ENCODE measurements at regions not wholly inside any gene's neighbourhood (a gene's known extent, or its start where the extent isn't known, plus 50 kb on each side); places are given as distances from the start of the nearest gene placed in this dataset.

GRCh38 chr14:97827746-97828145 lies 1030.6 kb downstream of the VRK1 start:
- DNase-seq, result no peak

DNA sequence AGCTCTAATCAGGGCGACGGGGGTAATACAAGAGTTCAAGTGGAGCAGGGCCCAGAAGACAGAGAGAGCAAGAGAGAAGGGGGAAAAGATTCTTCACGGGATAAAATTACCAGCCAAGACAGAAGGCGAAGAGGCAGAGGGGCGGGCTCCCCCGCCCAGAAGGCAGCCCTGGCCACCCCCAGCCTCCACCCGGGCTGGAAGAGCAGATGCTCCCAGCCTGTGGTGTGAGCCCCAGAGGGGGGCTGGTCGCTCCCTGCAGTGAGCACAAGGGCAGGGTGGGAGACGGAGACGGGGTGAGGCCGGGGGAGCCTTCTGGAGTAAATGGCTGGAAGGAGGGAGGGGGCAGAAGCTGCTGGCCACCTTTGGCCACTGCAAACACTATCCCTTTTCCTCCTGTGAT lies 1035.6 kb downstream of the VRK1 start:
- DNase-seq, result no peak

GRCh38 chr14:97838986-97839385 lies 1041.8 kb downstream of the VRK1 start:
- no peak for DNase-seq

DNA sequence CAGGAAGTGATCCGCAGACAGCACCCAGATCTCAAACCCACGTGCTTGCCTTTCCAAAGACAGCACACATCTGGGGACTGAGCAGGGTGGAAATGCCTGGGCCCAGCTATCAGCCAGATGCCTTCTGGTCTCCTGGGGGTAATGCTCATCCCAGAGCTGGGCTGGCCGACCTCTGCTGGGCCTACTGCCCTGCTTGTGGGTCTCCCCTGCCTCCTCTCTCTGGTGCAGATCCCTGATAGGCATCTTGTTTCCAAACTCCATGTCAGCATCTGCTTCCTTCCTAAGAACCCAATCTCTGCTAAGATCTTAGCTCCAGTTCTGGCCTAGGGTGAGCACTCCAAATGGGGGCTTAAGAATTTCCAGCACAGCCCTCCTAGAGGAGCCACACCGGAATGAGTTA lies 1043.0 kb downstream of the VRK1 start:
- DNase-seq, result no peak

GRCh38 chr14:97841762-97842161 lies 1044.6 kb downstream of the VRK1 start:
- DNase-seq, result no peak

DNA sequence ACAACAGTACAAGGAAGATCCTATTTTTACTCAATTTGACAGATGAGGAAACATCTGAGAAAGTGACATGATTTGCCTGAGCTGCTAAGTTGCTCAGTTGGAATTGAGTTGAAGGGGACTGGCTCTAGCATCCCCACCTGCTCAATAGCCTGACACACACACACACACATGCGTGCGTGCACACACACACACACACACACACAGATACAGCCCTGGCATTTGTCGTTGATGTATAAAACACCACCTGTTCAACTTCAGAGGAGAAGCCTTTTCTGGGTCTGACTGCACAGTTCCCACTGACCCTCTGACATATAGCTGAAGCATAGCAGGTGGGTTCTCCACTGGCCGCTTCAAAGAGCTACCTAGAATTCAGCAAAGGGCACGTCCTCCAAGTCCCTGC lies 1045.9 kb downstream of the VRK1 start:
- DNase-seq, result no peak

GRCh38 chr14:97844042-97844441 lies 1046.9 kb downstream of the VRK1 start:
- no peak for DNase-seq

DNA sequence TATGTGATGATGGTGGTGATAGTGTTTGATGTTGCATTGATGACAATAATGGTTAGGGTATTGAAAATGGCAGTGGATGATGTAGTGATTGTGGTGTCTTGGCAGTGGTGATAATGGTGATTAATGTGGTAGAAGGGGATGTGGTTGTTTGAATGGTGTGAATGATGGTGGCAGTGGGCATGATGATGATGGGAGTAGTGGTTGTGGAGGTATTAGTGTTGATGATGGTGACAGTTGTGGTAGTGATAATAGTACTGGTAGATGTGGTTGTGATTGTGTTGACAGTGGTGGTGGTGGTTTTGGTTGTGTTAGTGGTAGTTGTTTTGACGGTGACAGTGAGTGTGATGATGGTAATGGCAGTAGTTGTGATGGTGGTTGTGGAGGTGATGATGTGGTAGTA lies 1049.0 kb downstream of the VRK1 start:
- DNase-seq, result no peak

DNA sequence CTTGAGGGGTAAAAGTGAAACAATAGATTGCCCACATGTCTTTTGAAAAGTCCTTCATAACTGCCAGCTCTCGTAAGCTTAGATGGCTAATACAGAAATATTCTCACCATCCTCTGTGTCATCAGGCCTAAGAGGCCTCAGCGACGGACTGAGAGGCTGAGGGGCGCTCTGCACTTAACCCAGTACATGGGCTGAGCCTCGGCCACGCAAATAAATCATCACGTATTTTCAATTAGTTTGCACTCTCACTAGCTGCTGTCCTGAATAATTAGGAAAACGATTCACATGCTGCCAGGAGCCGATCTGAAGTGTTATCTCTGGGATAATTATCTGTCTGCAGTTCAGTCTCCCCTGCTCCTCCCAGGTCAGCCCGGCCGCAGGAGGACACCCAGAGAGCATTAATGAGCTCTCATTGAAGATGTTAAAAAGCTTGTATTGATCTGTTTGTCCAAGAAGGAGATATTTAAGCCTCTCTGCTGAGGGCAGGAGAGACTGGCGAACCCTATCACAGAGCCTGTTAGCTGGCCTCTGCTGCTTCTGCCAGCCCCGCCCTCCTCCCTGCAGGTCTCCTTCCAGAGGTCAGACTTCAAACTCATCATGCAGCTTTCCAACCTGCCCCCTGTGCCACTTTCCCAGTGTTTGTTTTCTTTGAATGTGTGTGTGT lies 1051.3 kb downstream of the VRK1 start:
- no peak for DNase-seq

- no peak for DNase-seq
Measured at GRCh38 chr14:97850466-97850865, 1053.3 kb downstream of the VRK1 start.

DNA sequence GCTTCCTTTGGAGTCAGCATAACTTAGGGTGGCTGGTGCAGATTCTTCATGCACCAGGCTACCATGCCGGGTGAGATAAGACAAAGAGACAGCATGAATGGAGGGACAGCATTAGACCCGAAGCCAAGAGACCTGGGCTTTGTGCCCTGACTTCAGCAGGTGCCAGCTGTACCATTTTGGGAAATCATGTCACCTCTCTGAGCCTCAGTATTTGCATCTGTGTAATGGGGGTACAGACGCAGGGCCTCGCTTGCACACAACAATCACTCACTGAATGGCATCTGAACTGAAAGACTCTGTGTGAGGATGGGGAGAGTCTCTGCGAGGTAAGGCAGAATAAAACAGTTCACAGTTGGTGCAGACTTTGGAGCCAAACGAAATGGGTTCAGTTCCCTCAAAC lies 1053.7 kb downstream of the VRK1 start:
- DNase-seq, result no peak

DNA sequence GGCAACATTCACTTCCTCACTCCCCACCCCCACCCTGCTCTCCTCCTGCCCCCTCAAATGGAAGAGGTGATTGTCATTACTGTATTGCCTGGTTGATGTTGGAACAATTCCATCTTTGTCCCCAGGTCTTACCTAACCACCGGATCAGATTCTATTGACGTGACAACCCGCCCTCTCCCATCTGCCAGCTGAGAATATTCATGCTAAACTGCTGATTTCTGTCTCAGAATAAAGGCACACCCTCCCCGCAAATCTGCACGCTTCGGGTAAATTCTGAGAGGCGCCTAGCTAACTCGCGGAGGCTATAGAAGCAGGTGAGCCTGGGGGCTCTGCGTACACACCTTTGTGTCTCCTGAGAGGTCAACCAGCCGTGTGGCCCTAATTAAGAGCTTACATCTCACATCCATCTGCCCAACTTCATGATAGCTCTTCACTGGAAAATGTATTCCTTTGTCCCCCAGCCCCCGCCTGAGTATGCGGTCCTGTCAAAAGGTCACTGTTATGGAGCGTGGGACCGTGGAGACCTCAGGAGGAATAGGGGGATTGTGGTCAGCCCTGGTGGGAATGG lies 1054.3 kb downstream of the VRK1 start:
- DNase-seq, result no peak

- no peak for DNase-seq
Measured at GRCh38 chr14:97854918-97855317, 1057.7 kb downstream of the VRK1 start.

DNA sequence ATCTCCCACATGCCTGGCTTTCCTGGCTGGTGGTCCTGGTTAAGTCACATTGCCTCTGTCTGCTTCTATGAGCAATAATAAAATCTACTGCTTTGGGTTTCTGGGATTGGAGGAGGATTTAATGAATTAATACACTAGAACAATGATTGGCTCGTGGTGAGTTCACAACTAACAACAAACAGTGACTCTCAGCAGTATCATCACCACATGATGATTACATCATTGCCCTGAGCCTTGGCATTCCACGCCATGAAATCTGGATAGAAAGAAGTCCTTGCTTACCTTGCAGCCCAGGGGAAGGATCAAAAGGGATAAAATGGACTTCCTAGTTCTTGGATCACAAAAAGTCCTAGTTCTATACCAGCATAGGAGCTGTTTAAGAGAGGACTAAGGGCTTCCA lies 1069.0 kb downstream of the VRK1 start:
- DNase-seq, result no peak

DNA sequence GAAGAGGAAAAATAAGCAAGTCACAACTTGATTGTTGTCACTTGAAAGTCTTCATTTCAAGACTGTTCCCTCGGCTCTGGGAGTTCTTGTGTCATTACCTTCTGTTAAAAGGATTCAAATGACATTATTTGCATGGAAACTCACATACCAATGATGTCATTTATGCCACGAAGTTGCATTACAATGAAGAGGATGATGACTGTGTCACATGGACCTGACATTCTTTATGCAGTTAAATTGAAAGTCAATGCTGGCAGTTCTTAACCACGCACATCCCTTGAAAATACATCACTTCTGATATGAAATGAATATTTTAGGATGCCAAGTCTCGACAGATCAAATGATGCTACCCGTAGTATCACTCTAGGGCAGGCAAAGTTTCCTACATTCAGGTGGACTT lies 1069.5 kb downstream of the VRK1 start:
- DNase-seq, result no peak

DNA sequence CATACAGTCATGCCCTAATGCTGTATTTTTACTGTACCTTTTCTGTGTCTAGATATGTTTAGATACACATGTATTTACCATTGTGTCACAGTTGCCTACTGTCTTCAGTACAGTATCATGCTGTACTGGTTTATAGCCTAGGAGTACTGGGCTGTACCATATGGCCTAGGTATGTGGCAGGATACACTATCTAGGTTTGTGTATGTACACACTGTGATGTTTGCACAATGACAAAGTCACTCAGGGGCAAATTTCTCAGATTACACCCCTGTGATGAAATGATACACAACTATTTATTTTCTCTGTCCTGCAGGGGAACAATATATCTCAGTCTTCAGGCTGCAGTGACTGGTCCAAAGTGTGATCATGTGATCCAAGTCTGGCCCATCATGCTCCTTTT lies 1076.1 kb downstream of the VRK1 start:
- DNase-seq, result no peak

DNA sequence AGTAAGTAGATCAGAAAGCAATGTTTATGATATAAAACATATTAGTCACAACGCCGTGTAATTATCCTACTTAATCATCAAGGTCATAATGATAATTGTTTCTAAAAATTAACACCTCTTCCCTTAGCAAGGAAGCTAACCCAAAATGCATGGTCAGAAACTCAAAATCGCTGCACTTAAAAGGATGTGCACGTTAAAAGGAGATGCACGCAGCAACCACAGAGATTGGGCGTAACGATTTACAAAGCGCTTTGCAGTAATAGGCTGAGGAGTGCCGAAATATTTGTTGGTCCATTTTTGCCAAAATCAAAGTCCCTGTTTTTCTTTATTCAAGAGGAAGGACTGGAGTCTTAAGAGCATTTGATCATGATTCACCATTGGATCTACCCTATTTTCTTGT lies 1077.2 kb downstream of the VRK1 start:
- no peak for DNase-seq

GRCh38 chr14:97878206-97878605 lies 1081.0 kb downstream of the VRK1 start:
- no peak for DNase-seq

GRCh38 chr14:97878727-97879126 lies 1081.5 kb downstream of the VRK1 start:
- DNase-seq, result no peak

- DNase-seq, result no peak
Measured at GRCh38 chr14:97887690-97888089, 1090.5 kb downstream of the VRK1 start.

DNA sequence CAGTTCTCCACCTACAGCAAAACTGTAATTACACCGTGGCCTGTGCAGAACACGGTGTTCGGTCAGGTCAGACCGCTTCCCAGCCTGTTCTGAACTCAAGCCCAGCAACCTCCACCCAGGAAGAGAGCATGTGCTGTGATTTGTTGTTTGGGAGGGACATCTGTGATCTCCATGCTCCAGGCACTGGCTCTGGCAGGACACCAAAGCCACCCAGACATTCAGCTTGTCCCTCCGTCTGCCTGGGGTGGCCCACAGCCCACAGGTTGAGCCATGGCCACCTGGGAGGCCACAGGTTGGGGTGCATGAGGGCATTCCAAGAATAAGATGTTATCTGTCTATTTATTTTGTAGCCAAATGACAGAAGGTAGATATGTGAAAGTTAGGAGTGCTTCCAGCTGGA lies 1091.1 kb downstream of the VRK1 start:
- DNase-seq, result no peak

DNA sequence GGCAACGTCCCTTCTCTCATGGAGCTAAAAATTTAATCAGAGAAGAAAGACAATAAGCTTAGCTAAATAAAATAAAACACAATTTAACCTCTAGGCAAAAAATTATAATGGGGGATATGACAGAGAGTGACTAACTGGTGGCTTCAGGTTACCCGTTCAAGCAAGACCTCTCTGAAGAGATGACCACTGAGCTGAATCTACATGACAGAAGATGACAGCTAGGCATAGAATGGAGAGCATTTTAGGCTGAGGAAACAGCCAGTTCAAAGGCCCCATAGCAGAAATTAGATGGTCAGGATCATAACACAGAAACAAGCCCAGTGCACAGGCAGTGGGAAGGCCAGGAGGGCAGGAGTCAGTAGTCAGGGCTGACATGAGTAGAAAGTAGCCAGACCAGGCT lies 1094.3 kb downstream of the VRK1 start:
- no peak for DNase-seq

GRCh38 chr14:97894552-97894951 lies 1097.4 kb downstream of the VRK1 start:
- DNase-seq, result no peak

DNA sequence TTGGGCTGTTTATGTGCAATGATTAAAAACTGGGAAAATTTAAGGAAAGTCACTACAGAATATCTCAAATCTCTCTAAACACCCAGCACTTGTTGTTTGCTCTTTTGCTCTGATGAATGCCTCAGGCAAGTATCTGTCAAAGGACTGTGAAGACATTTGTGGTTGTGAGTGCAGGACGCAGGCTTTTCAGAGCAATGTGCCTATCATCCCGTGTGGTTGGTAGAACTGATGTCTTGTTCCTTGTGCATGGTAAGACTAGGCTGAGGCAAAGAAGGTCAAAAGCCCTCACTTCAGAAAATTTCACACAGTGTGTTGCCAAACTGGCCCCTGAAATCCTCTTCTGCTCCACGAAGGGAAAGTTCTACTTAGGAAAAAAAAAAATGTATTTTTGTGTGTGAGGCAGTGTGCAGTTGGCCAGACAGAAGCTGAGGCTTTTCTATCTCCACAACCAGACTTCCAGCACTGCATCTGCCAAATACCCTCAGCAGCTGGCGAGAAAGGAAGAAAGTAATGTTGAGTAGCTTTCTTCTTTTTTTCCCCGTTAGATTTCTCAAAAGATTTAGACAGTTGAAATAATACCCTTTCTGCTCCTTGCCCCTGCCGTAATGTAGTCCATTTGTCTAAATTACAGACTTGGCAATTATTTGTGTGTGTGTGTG lies 1103.1 kb downstream of the VRK1 start:
- DNase-seq, result no peak

DNA sequence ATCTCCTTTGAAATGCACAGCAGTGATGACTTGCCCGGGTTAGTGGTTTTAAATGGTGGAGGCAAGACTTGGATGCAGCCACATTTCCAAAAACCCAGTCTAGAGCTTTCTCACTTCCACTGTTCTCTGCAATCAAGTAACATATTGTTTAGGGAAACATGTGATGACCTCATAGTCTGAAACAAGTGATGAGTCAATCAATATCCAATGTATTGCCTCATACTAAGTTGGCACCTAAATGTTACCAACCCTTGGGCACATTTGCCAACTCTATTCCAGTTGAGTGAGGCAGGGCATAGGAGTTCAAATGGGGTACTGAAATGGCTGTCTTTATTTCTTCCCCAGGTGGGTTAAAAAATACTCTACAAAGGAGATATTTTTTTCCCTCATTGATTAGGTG lies 1105.4 kb downstream of the VRK1 start:
- no peak for DNase-seq
